Adrenal gland (tissue), 9 donors: ENCODE measurements at regions not wholly inside any gene's neighbourhood (a gene's known extent, or its start where the extent isn't known, plus 50 kb on each side); places are given as distances from the start of the nearest gene placed in this dataset.
A peak's percentile ranks its signal among the peaks of the same experiment; 100 is the strongest.

Experiments
- DNase-seq, 7 donors: peaks; one replicate each; pipeline ENCODE4 v3.0.0-alpha.2; 2019 to 2020
- H3K27ac ChIP-seq, 5 donors: fragments of 200-600 bp; sonication (generic) in 4 of 5; 1 replicate in 3 of 5; 2 replicates in 2 of 5; pipeline versions ENCODE4 v1.5.1 to v1.8.0; 2016 to 2020; ENCODE audit warnings: mild to moderate bottlenecking in 1 of 5
- H3K27me3 ChIP-seq: fragments of 200-600 bp; 2 replicates; pipeline ENCODE4 v1.8.0; 2021
- H3K36me3 ChIP-seq, 2 donors: fragments of 200-600 bp; replicated peaks in 1 of 2; 1 replicate in 1 of 2; 2 replicates in 1 of 2; pipeline versions ENCODE4 v1.5.1 to v1.8.0; 2018 to 2022
- H3K4me1 ChIP-seq, 2 donors: fragments of 200-600 bp; replicated peaks in 1 of 2; 1 replicate in 1 of 2; 2 replicates in 1 of 2; pipeline versions ENCODE4 v1.5.1 to v1.8.0; 2018 to 2021
- H3K4me3 ChIP-seq, 4 donors: fragments of 200-600 bp; sonication (generic) in 3 of 4; one replicate each; pipeline ENCODE4 v1.5.1; 2016 to 2018
- H3K9me3 ChIP-seq, 3 donors: fragments of 200-600 bp; sonication (generic) in 1 of 3; replicated peaks in 1 of 3; 1 replicate in 2 of 3; 2 replicates in 1 of 3; pipeline versions ENCODE4 v1.5.1 to v1.8.0; 2016 to 2021
- CTCF ChIP-seq, 6 experiments: fragments of 450-650 bp in 4 of 6; fragments of 200-600 bp in 2 of 6; sonication (generic) in 1 of 6; IDR thresholded peaks; 1 replicate in 5 of 6; 2 replicates in 1 of 6; pipeline versions ENCODE4 v1.5.1 to v1.8.0; 2016 to 2021; ENCODE audit warnings: antibody characterized with exemption in 6 of 6, mild to moderate bottlenecking in 2 of 6, moderate library complexity in 1 of 6
- POLR2A ChIP-seq, 2 donors: fragments of 450-650 bp; IDR thresholded peaks; one replicate each; pipeline ENCODE4 v1.6.1; 2017; ENCODE audit warnings: antibody characterized with exemption in 2 of 2, mild to moderate bottlenecking in 2 of 2, moderate library complexity in 1 of 2
- WGBS, 4 donors: extraction: QIAGEN DNeasy Blood & Tissue Kit in 2 of 4; methylation state at CpG; one replicate each; pipeline versions ENCODE4 v1.1.5 to v1.1.7; 2013 to 2017; 5-methylcytosine and 5-hydroxymethylcytosine counted together
- intact Hi-C, 2 donors: fragments of 100-400 bp; cut with DNase I; formaldehyde crosslinking; loops; one replicate each; pipeline versions ENCODE4 v1.14.1 to v1.15.0; 2022 to 2023
- donor health status: healthy with polysubstance abuse.
- donor health status: Bipolar disorder and iron deficiency.
- donor health status: DM: yes; HTN: yes; CAD: no.
- donor health status: DM: no; HTN: no; CAD: no.
- donor health status: DM: no; HTN: no; CAD: no.

GRCh38 chr3:187921391-187922074 is 176.3 kb upstream of the BCL6 start:
- 54 to 73% (median 58%) methylated on average over 4 of the region's 4 CpGs for WGBS, 4 donors
- Histone ChIP-seq H3K27ac (peak overlapping the region in 1 of 5 donors; percentile 0), H3K27me3 (no peaks in the 10 kb centered on the region), H3K4me1 (peaks cover 9 to 29% of the 10 kb centered on the region in 2 donors), H3K36me3 (no peaks in the 10 kb centered on the region), H3K9me3 (no peaks in the 10 kb centered on the region), H3K4me3 (no peak overlapping the region)
- intact Hi-C loops, result no loop called here
- no peak for DNase-seq
- no peak for TF ChIP-seq POLR2A (IDR thresholded peaks at IDR 0.05)
- no peak for TF ChIP-seq CTCF (IDR thresholded peaks at IDR 0.05)

GRCh38 chr3:187922704-187923416 is 177.6 kb upstream of the BCL6 start:
- no peak for DNase-seq
- H3K27me3 ChIP-seq, result no peaks in the 10 kb centered on the region
- no peaks in the 10 kb centered on the region for H3K36me3 ChIP-seq
- H3K4me3 ChIP-seq, result no peak overlapping the region
- no peaks in the 10 kb centered on the region for H3K9me3 ChIP-seq
- H3K27ac ChIP-seq, result no peak overlapping the region
- peaks cover 2 to 18% of the 10 kb centered on the region in 2 donors for H3K4me1 ChIP-seq
- TF ChIP-seq POLR2A (IDR thresholded peaks at IDR 0.05) (no peak), CTCF (IDR thresholded peaks at IDR 0.05) (no peak)
- intact Hi-C loops, result no loop called here
- 86 to 97% (median 92%) methylated on average over 3 of the region's 3 CpGs for WGBS, 4 donors

- H3K27me3 ChIP-seq, result no peaks in the 10 kb centered on the region
- no peaks in the 10 kb centered on the region for H3K9me3 ChIP-seq
- TF ChIP-seq POLR2A (IDR thresholded peaks at IDR 0.05), result no peak
- TF ChIP-seq CTCF (IDR thresholded peaks at IDR 0.05), result no peak
- no peak overlapping the region for H3K27ac ChIP-seq
- intact Hi-C loops, result no loop called here
- no peak for DNase-seq
- no peaks in the 10 kb centered on the region for H3K36me3 ChIP-seq
- no peak overlapping the region for H3K4me3 ChIP-seq
- peaks cover 0 to 10% of the 10 kb centered on the region in 2 donors for H3K4me1 ChIP-seq
These were observed 179.4 kb upstream of the BCL6 start for GRCh38 chr3:187924651-187925050.

- Histone ChIP-seq H3K9me3 (no peaks in the 10 kb centered on the region), H3K36me3 (no peaks in the 10 kb centered on the region), H3K4me3 (no peak overlapping the region), H3K4me1 (peaks cover 0 to 10% of the 10 kb centered on the region in 2 donors), H3K27me3 (no peaks in the 10 kb centered on the region), H3K27ac (no peak overlapping the region)
- intact Hi-C loops, result no loop called here
- DNase-seq, result peak in 3 of 7 donors; percentile 34 to 36 (median 35)
- 21 to 48% (median 34%) methylated on average over 1 of the region's 1 CpG for WGBS, 4 donors
- TF ChIP-seq POLR2A (IDR thresholded peaks at IDR 0.05), result no peak
- no peak for TF ChIP-seq CTCF (IDR thresholded peaks at IDR 0.05)
These were observed 180.1 kb upstream of the BCL6 start for GRCh38 chr3:187925326-187925725.
